Inflammatory macrophage treated with lipopolysaccharide for 1 hour (primary cell): ENCODE measurements at regions not wholly inside any gene's neighbourhood (a gene's known extent, or its start where the extent isn't known, plus 50 kb on each side); places are given as distances from the start of the nearest gene placed in this dataset.

Source experiments
- DNase-seq, 2 donors: peaks; one replicate each; pipeline ENCODE4 v3.0.0-alpha.2; 2020 to 2022

DNA sequence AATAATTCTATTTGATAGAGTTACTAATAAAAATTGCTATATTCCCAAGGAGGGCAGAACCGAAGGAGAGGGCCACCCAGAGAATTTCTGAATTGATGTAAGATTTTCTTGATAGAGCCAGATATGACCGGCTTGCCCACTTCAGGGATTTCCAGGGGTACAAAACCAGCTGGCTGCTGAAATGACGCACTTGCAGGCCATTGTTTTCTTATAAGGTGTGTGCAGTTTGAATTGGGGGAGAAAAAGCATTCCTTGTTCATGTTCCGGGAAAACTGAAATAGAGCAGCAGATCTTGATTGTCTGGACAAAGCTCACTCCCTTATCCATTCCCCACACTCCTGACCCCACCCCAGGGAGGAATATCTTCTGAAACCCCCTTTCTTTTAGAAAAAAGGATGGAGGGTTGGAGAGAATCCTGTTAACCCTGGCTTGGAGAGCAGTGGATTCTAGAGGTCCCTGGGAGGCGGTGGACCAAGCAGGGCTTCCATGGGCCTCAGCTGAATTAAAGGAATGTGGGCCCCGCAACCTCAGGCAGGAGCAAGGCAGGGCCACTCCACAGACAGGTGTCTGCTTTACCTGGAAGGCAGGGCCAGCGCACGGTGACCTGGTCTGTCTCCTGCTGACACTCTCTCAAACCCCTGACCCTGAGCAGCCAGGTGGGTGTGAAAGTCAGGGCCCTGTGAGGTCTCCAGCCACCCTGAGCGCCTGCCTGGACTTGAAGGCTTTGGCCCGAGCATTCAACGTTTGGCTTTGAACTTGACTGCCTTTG, 96.4 kb downstream of the TMEM170B start:
- DNase-seq, result no peak

DNA sequence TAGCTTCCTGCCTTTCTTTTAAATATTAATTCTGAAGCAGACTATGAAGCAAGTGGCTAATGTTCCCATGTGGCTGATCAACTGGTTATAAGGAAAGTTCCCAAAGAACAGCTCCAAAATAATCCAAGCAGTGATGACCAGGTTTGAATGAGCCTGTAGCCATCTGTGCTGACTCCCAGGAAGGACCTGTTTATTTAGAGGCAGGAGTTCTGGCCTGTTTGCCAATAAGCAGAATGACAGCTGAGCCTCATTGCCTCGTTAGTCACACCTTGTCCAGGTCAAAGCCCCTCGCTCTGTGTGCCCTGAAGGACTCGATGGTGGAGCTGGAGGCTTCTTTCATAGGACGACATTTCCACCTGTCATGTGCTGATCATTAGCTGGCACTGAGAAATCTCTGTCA, 97.4 kb downstream of the TMEM170B start:
- no peak for DNase-seq

DNA sequence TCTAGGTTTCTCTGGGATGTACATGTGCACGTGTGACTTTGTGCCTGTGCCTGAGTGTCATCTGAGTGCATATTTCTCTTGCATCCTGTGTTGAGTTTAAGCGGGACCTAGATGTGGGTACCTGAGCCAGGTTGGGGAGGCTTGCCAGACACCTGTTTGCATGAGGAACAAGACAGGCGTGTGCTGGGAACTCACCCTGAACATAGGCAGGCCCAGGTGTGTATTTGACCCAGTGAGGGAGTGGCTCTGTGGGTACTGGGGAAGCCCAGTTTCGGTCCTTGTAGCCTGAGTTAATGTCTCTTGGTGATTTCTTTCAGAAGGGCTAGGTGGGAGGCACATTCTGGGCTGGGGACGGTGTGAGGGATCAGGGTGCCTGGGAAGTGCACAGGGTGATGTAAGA, 98.6 kb downstream of the TMEM170B start:
- no peak for DNase-seq

DNA sequence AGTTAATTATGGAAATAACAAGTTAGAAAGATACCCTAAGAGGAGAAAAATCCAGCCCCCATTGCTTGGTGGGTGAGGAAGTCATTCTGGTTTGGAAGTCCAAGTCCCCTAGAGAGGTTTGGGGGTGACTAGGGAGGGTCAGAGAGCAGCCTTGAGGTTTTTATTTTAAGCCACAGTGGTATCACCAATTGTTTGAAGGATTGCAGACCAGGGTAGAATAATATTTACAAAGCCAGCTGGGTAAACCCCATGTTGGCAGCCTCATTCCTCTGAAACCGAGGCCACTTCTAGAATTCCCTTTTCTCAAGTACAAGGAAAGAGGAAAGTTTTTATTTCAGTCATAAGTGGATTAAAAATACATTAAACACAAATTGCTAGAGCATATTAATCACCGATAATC, 99.7 kb downstream of the TMEM170B start:
- DNase-seq, result no peak

DNA sequence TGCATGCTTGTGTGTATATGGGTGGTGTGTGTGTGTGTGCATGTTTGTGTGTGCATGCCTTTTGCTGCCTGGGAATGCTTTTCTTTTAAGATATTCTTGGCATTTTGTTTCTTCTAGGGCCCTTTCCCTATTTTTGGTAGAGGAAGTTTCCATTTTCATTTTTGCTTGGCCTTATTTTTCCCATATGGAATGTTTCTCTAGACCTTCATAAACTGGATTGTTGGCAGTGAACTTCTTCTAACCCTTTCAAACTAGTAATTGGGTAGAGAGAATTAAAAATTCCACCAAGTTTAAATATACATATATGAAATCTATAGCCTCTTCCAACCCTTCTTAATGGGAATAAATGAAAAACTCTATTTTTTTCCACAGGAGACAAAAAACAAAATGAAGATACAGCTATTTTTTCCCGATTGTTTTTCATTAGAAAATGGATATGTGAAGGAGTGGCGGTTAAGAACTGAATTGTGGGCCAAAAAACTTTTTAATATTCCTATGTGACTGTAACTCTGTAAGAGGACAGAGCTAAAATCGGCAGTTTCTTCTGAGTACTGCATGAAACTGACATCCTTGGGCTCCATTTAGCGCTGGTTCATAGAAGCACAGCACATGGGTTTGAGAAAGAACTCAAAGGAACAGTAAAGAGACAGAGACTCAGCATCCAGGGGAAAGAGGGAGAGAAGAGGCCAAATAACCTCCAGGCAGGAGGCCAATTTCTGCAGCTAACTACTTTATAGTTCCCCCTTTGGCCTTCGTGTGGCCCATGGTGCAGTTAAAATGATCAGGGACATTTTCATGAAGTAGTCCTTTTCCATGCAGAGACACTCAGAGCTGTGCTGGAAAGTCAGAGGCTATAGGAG, 102.1 kb downstream of the TMEM170B start:
- DNase-seq, result no peak

DNA sequence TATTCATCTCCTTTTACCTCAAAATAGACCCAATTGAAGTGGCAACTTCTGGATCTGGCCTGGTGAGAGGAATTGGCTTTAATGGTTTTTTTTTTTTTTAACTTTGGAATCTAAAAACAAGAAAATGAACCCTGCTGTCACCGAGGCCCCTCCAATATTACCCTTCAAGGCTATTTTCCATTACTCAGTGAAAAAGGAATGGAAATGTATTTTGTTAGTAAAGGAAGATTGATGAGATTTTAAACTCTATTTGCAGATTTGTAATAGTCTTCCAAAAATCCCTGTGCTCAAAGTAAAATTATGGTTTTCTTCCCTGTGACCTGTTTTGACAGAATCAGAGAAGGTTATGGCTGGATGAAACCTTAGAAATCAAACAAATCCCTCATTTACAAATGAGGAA, 102.9 kb downstream of the TMEM170B start:
- no peak for DNase-seq

DNA sequence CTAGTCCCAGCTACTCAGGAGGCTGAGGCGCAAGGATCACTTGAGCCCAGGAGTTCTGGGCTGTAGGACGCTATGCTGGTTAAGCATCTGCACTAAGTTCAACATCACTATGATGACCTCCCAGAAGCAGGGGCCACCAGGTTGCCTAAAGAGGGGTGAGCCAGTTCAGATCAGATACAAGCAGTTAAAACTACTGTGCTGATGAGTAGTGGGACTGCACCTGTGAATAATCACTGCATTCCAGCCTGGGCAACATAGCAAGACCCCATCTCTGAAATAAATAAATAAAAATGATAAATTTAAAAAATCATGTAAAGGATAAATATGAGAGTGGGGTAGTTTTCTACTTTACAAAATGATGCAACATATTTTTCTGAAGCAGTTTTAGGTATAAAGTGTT, 106.5 kb downstream of the TMEM170B start:
- no peak for DNase-seq

DNA sequence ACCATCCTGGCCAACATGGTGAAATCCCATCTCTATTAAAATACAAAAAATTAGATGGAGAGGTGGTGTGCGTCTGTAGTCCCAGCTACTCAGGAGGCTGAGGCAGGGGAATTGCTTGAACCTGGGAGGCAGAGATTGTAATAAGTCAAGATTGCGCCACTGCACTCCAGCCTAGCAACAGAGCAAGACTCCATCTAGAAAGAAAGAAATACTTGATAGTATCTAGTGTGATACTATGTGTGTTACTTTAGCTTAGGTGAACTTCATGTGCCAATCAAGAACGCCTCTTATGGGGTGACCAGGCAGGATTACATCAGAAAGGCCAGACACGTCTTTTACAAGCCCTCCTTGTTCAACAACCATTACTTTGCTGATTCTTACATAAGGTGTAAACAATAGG, 107.1 kb downstream of the TMEM170B start:
- no peak for DNase-seq

DNA sequence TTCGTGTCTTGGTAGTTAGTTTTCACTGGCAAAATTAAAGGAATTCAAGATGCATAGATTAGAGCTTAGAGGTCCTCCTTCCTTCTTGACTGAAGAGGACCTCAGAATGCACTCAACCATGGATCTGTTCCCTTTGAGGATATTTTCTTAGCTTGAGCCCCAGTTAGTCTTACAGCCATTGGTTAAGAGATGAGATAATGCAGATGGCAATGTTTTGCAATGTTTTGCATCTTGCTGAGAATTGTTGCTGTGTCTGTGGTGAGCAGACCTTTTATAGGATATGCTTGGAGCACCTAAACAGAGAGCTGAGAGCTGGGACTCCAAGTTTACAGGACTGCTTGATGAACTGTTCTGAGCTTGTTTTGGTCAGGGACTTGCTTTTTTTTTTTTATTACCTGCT, 107.5 kb downstream of the TMEM170B start:
- no peak for DNase-seq

DNA sequence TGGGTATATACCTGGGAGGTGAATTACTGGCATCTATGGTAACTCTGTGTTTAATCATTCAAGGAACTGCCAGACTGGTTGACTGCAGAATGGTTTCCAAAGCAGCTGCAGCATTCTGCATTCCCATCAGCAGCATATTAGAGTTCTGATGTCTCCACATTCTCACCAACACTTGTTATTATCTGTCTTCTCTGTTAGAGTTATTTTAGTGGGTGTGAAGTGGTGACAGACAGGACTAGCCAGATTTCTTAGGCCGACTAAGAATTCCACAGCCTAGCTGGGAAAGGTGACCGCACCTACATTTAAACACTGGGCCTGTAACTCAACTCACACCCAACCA, 110.9 kb downstream of the TMEM170B start:
- no peak for DNase-seq

DNA sequence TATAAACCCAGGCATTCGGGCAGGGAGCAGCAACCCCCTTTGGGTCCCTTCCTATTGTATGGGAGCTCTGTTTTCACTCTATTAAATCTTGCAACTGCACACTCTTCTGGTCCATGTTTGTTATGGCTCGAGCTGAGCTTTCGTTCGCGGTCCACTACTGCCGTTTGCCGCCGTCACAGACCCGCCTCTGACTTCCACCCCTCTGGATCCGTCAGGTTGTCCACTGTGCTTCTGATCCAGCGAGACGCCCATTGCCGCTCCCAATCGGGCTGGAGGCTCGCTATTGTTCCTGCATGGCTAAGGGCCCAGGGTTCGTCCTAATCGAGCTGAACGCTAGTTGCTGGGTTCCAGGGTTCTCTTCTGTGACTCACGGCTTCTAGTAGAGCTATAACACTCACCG, 111.3 kb downstream of the TMEM170B start:
- no peak for DNase-seq

DNA sequence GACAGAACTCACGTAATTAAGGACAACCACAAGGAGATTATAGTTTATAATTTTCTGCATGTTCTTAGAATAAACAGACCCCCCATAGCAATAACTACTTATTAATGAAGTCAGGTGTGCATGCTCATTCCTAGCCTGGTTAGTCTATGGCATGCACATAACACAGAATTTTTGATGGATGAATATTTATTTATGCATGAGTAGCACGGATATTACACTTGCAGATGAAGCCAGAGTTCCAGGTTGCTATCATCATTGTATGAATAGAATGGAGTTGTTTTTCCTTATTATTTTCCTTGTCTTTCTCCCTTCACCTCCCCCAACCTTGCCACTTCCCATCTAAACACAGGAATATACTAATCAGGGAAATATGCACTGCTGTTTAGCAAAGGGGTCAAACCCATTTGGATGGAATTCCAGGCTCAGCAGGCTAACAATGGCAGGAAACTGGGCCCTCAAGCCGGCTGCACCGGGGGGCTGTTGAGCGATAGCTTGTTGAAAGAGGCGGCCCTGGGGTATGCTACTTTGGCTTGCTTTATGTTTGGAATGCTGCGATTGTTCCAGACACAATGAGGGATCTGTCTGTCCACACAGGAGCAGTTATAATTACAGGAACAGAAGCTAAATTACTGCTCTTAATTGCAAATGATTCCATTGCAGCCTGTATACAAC, 112.6 kb downstream of the TMEM170B start:
- DNase-seq, result no peak

DNA sequence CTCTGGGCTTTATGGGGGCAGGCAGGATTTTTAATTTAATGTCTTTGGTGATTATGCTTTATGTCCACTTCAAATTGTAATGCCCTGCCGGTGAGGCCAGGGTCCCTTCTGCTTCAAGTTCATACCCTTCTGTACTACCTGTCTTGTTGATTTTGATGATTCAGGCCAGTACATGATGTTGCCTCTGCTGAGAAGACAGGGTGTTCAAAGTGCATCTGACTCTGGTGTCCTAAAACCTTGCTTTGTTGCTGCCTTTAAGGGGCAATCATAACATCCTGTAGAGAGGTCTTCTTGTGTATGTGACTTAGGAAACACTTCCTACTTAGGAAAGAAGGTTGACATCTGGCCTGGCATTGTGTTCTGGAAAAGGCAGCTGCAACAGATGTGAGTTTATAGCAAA, 113.2 kb downstream of the TMEM170B start:
- no peak for DNase-seq

DNA sequence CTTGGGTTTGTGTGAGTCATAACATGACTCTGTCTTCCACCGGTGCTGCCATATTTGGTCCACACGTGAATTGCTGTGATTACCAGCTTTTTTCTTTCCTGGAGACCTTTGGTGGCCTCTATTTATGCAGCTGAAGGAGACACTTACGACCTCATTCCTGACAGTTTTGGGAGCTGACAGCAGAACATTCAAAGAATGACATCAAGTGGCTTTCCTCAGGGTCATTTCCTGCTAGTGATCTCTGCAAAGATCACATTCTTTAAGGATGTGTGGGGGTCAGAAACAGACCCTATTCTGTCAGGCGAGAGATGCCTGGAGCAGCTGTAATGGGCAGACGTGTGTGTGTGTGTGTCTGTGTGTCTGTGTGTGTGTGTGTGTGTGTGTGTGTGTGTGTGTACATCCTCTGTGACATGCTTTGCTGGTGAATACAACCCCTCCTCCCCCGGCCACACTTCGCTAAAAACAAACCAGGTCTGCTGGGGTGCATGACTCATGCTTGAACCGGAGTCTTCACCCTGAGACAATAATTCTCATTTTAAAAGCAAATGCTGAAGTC, 115.6 kb downstream of the TMEM170B start:
- no peak for DNase-seq

DNA sequence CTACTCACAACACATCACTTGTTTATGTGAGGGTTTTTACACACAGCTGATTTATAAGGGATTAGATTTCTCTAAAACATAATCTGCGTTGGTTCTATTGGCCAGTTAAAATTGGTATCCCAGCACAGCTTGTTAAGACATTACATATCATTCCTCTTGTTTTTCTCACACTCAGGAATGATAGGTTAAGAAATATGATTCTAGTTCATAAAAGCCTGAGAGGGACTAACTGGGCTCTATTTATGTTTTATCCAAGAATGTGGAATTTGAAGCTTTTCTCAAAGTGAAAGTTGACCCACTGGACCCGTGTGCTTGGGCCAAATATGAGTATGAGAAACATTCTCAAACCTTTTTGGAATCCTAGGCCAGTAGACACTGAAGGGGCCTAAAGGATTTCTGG, 117.3 kb downstream of the TMEM170B start:
- DNase-seq, result no peak

DNA sequence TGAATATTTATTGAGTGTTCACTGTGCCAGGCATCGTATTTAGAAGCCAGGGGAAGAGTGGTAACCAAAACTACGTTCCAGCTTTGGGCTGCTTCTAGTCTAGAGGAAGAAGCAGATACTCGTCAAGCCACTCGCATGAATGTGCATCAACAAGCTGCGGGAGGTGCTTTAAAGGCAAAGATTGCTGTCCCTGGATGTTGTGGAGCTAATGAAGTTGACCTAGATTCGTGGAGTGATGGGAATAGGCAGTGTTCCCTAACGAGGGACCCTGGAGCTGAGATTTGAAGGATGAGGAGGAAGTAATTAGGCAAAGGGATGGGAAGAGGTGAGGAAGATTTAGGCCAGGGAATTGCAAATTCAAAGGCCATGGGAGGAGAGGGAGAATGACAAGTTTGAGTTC, 118.9 kb downstream of the TMEM170B start:
- no peak for DNase-seq

DNA sequence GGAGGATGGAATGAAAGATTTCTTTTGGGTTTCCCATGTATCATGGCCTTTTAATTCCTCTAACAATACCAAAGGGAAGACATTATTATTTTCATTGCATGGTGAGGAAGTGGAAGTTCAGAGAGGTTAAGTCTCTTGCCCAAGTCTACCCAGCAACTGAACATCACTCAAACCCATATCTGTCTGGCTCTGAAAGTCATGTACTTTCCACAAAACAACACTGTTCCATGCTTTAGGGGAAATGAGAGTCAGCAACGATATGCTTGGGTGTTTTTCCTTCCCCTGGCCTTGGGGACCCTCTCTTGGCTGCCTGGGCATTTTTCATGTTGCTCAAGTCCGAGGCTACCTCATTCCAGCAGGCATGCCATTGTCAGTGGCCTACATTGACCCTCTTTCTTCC, 118.8 kb downstream of the ADTRP start:
- DNase-seq, result peak; percentile 11 to 43

DNA sequence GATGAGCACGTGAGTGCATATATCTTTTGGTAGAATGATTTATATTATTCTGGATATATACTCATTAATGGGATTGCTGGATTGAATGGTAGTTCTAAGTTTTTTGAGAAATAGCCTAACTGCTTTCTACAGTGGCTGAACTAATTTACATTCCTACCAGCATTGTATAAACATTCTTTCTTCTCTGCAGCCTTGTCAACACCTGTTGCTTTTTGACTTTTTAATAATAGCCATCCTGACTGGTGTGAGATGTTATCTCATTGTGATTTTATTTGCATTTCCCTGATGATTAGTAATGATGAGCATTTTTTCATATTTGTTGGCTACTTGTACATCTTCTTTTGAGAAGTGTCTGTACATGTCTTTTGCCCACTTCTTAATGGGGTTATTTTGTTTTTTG, 116.3 kb downstream of the ADTRP start:
- no peak for DNase-seq

DNA sequence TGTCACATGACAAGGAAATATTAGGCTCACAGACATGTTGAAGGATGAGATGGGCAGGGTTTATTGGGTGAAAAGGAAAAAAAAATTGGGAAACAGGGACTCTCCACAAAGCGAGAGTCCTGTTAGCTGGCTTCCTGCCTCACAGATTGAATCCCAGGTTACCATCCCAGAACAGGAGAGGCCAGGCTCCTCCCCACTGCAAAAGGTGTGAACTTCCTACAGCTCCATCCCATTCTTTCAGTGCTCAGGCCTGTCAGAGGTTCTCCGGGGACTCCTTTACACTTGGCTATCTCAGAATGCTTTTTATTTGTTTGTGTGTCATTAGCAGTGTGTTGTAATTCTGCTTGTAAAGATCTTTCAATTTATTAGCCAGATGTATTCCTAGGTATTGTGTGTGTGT, 115.1 kb downstream of the ADTRP start:
- DNase-seq, result no peak
